HG03457 (cell line): ENCODE measurements at regions not wholly inside any gene's neighbourhood (a gene's known extent, or its start where the extent isn't known, plus 50 kb on each side); places are given as distances from the start of the nearest gene placed in this dataset.

Experiments used
- ATAC-seq: cut with Tn5 transposase; IDR thresholded peaks from one replicate; pipeline ENCODE4 v1.9.1; 2021; ENCODE audit warnings: moderate number of reproducible peaks; ENCODE audit not compliant: unreplicated experiment

DNA sequence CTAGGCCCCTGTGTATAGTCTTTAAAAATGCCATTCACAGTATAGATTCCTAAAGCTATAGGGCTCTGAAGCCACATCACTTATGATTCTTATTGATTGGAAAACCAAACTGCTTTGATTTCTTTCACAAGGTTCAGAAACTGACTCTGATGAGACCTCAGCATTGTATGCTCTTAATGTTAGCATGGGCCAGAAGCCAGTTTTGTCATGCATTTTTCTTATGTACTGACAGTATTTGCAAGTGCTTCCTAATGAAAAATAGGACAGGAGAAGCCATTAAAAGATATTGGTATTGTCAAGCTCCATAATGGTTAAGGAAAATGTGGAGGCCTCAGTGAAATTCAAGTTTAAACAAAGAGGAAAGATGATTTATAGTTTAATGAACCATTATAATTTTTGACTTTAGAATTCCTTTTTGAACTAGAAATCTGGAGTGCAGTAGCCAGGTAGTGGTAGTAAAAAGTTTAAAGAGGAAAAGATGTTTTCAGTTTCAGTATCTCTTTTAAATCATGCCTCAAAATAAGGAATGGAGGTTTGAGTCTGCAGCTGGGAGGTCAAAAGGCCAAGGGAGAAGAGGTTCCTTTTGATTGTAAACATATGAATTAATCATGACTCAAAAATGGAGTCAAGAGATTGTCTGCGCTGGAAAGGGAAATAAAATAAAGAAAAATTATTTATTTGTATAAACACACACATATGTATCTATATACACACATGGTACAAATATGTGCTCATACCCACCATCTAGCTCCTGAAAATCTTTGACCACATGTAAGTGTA is 388.1 kb upstream of the PRICKLE1 start:
- ATAC-seq, result no peak

DNA sequence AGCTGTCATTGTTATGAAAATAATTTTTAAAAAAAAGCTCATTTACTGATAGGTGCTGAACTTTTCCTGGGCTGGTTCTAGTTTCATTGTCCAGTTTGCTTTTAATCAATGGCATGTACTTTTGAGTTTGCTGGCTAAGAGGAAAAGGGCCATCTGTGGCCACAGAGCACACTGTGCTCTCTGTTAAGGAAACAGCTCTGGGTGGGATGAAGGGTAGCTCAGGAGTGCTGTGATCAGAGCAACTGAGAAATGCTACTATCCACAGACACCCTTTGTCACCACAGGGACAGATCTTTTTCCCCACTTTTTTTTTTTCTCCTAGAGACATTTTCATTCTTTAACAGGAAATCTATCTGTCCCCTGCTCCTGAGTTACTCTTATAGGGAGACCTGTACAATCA is 387.1 kb upstream of the PRICKLE1 start:
- ATAC-seq, result no peak

DNA sequence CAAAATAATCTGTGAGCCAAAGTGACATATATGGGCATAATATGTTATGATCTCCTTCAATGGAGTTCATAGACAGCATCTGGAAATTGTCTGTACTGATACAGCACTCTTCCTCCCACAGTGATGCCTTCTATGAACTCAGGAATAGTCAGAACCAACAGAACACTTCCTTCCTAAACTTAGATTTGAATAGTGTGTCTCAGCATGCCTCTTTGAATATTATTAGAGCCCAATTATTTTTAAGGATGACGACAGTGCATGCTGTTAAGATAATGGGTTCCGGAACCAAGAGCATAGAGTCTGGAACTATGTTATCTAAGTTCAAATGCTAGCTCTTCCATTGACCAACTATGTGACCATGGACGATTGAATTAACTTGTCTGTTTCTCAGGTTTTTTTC is 386.6 kb upstream of the PRICKLE1 start:
- ATAC-seq, result no peak

DNA sequence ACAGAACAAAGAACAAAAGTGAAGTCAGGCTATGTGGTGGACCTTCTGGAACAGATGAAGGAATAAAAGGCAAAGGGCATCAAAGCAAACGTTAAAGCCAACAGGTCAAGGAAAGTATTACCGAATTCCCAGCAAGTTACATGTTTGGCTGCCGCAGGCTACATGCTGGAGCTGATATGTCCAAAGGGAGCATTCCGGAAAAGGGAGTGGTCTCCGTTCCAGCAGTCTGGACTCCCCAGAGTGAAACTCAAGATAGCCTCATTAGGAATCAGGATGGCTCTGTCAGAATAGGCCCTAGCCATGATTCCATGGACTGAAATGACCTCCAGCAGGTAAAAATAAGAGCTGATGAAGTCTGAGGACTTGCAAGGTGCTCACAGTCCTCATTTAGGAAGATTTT is 379.8 kb upstream of the PRICKLE1 start:
- ATAC-seq, result no peak

DNA sequence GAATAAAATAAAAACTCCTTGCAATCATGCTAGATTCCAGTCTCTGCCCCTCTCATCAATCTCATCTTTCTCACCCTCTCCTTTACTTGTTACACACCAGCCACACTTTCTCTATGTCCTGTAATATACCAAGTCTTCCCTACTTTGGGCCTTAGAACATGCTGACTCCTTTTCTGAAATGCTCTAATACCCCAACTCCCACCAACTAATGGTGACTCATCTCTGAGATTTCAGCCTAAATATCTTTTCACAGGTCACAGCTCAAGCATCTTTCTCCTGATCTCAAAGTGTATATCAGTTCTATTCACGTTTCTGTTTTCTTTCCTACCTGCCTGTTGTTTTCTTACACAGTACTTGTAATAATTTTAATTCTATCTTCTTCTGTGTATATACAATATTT is 378.9 kb upstream of the PRICKLE1 start:
- ATAC-seq, result no peak

DNA sequence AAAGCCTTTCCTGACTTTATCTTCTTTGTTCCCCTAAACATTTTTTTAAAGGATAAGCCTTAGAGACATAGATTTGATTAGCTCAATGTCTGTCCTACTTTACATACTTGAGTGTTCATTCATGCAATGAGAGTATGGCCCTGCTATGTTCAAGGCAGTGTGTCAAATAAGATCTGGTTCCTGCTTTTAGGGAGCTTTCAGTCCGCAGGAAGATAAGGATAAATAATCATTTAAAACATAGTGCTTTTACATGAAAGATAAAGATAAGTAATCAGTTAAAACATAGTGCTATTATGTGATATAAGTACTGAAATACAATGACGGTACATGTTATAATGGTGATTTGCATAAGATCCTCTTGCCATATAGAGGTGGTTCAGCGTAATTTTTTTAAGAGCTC is 378.3 kb upstream of the PRICKLE1 start:
- no peak for ATAC-seq

DNA sequence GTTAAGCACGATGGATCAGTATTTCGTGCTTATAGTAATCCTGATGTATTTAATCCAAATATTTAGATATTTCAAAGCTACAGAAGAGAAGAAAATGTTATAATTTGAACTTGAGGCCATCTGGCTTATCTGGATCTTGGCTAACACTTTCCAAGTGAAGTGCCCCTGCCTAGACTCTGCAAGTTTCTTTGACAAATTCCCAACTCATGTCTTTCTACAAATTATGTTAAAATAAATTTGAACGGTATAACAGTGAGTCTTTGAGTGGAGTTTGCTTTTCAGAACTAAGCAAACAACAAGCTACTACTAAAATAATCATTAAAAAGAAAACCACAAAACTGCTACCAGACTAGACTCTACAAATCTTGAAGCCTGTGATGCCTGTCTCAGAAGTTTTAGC is 374.4 kb upstream of the PRICKLE1 start:
- no peak for ATAC-seq

DNA sequence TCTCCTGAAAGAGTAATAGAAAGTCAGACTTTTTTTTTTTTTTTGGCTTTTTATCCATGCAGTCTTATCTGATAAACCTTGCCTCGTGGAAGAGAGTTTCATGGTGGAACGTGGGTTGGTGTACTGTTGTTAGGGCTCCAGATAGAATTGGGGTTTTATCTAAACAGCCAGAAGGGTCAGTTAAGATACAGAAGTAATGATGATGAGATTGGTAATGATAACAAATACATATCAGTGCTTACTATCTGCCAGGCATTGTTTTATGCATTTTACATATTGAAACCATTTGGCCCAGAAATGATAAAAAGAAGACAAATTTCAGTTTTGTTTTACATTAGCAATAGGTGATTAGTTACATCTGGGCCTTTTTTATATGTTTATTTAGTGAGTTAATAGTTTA is 372.8 kb upstream of the PRICKLE1 start:
- no peak for ATAC-seq

DNA sequence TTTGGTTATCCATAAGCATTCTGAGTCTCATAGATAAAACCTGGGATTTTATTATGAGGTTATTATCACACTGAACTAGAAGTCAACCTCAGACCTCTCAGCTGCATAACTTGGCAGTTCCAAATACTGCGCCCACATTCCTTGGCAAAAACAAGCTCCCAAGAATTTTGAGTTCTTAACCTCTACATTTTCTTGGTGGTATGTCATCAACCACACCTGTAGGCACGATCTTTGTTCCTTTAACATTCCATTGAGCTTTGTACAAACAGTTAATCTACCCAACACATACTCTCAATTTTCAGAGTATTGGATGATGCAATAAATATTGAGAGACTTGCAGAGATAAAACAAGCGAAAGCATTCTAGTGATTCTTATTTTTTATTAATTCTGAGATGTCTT is 371.8 kb upstream of the PRICKLE1 start:
- no peak for ATAC-seq

DNA sequence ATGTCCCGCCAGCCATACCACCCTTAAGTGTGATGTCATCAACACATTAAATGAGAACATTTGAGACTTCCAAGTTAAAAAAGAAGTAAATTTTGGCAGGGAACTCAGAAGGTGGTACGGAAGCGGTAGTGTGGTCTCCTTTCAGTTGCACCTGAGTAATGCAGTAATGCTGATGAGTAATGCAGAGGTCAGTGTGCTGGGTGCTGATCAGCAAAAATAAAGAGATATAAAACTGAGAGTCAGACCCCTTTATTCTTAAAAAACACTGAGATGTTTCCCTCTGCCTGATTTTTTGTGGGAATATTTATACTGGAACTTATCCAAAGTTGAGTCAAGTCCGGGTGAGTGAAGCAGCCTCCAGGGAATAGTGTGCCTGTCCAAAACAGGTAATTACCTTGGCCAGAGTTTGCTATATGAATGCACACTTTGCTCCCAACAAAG is 370.6 kb upstream of the PRICKLE1 start:
- no peak for ATAC-seq

DNA sequence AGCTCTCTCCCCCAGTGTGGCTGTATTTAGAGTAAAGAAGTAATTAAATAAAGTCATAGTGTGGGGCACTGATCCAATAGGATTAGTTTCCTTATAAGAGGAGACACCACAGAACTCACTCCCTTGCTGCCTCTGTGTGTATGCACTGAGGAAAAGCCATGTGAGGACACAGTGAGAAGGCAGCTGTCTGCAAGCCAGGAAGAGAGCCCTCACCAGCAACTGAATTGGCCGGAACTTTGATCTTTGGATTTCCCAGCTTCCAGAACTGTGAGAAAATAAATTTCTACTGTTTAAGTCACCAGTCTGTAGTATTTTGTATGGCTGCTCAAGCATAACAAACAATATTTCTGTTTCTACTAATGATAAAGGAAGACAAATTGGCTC is 368.7 kb upstream of the PRICKLE1 start:
- ATAC-seq, result no peak

DNA sequence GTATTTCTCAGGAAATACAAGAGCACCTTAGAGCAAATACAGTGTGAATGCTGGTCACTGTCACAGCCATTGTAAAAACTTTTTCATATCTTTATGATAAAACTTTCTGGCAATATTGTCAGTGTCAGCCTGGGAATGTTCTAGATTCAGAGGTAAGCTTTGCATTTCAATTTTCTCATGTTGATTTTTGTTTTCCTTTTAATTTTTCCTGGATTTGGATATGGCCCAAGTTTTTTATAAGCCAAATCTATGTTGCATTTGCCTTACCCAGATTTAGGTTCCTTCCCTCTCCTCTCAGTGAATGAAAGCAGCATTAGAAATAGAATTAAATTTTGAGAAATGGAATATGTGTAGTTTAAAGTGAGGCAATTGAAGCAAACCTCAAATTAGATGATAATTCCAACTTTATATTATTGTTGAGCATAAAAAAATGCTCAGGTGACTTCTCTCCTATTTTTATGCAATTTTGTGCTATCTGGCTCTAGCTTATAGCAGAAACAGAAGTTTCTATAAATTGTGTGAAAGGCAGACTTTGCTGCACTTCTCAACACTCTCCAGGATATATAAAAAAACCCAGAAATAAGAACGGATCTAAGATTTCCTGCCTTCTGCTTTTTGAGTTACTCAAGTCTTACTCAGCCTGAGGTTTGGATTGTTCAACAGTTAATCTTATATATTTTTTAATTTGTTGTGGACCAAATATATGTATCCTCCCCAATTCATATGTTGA is 368.2 kb upstream of the PRICKLE1 start:
- ATAC-seq, result no peak

DNA sequence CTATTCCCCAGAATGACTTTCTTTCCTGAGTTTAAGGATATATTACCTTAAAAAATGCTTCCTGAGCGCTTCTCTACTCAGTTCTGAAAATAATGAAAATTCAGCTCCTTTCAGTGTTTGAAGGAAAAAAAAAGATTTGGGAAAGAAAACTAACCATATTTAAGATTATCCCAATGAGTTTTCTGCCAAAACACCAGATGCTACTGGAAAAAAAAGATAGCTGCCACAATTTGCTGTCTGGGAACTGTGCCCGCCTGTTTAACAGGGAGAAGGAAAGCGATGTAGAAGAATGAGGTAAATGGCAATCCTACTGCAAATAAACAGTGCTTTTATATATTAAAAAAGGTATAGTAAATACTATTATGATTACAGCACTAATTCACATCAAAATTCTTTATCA is 367.6 kb upstream of the PRICKLE1 start:
- ATAC-seq, result no peak

DNA sequence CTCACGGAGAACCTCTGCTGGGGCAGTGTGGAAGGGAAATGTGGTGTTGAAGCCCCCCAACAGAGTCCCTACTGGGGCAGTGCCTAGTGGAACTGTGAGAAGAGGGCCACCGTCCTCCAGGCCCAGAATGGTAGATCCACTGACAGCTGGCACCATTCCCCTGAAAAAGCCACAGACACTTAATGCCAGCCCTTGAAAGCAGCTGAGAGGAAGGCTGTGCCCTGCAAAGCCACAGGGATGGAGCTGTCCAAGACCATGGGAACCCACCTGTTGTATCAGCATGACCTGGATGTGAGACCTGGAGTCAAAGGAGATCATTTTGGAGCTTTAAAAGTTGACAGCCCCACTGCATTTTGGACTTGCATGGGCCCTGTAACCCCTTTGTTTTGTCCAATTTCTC is 363.5 kb upstream of the PRICKLE1 start:
- no peak for ATAC-seq

DNA sequence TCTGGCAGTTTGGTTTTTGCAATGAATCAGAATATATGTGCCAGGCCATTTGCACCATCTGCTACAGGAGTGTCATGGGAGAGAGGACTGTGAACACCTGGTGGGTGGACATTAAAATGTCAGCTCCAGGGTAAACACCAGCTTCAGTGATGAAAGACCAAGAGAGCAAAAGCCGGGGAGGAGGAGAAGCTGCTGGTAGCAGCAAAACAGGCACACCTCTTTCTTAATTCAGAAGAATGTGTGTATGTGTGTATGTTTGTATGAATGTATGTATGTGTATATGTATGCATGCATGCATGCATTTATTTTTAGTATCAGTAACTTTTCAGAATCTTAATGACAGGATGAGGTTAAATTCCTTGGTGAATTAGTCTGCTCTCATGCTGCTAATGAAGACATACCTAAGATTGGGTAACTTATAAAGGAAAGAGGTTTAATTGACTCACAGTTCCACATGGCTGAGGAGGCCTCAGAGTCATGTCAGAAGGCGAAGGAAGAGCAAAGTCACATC is 357.4 kb upstream of the PRICKLE1 start:
- no peak for ATAC-seq

DNA sequence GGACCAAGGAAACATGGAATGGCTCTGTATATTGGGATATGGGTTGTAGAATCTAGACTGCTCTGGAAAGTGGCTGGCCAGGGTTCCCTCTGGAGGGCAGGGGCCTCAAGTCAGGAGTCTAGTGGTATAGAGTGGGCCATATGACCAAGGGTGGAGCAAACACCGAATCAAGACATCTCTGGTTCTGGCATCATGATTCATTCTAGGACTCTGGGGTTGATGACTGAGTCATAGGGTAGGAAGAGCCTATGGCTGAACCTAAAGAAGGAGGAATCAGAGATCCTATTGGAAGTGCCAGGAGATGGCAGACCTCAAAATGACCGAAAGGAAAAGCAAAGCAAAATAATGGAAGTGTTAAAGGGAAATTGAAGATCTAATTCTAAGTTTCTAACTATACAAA is 356.4 kb upstream of the PRICKLE1 start:
- ATAC-seq, result no peak

DNA sequence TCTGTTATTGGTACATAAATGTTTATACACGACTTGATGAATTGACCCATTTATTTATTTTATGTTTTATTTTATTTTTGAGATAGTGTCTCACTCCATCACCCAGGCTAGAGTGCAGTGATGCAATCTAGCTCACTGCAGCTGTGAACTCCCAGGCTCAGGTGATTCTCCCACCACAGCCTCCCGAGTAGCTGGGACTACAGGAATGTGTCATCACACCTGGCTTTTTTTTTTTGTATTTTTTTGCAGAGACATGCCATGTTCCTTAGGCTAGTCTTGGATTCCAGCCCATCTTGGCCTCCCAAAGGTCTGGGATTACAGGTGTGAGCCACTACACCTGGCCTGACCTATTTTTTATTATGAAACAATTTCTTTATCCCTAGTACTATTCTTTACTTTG is 355.0 kb upstream of the PRICKLE1 start:
- no peak for ATAC-seq

DNA sequence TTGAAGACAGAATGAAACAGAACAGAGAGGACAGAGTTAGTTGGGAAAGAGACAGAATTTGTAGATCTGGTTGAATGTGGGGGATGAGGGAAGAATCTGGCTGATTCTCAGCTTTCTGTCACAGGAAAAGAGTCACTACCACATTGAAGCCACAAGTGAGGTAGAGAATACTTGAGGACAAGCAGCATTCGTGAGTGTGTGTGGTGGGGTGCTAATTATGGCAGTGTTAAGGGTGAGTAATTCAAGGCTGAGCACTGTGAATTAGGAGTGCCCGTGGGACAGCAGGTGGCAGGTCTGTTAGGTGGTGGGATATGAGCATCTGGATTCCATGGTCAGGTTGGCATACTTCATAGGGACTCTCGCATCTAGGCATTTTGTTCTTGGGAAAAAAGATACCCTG is 347.4 kb upstream of the PRICKLE1 start:
- no peak for ATAC-seq

DNA sequence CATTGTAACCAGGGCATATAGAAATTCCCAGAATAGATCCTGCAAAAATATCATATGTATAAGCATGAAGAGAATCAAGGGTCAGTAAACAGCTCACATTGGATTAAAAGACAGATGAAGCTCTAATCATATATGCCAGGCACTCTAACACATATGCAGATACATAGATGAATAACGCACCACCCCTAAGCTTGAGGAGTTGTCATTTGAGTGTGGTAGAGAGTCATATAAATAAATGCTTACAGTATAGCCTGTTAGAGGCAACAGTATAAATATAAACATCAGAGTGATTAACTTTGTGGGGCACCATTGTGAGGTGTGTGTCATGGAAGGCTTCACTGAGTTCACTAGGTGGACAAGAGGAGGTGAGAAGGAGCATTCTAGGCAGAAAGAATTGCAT is 346.7 kb upstream of the PRICKLE1 start:
- ATAC-seq, result no peak

DNA sequence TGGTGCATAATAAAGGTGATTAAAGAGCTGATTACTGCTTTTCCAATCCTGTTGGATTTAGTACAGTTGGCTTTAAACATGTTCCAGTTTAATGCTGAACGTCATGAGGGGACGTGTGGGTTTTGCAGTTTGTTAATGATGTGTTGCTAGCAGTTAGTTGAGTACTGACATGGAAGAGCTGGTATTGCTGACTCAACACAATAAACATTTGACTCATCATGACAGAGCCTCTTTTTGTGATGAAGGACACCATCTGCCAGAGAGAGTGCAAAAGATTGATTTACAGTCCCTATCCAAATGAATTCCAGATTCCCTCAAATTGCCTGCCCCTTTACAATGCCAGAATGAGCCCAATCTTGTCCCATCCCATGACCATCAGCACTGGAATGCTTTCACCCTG is 346.2 kb upstream of the PRICKLE1 start:
- ATAC-seq, result no peak

DNA sequence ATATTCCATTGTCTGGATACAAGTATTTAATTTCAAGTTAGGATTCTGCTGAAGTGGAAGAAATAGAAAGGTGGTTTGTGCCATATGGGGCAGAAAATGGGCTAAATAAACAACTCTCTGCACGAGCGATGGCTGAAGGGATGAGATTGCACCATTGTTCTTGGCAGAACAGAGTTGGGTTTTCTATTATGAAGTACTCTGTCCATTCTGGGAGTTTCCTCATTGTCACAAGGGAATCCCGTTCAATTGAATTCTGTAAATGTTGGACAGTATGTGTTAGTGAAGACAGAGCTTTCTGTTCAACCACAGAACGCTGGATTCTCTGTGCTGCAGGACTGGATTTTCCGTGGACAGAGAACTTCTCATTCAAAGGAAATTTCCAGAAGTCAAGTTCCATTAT is 345.5 kb upstream of the PRICKLE1 start:
- ATAC-seq, result no peak

DNA sequence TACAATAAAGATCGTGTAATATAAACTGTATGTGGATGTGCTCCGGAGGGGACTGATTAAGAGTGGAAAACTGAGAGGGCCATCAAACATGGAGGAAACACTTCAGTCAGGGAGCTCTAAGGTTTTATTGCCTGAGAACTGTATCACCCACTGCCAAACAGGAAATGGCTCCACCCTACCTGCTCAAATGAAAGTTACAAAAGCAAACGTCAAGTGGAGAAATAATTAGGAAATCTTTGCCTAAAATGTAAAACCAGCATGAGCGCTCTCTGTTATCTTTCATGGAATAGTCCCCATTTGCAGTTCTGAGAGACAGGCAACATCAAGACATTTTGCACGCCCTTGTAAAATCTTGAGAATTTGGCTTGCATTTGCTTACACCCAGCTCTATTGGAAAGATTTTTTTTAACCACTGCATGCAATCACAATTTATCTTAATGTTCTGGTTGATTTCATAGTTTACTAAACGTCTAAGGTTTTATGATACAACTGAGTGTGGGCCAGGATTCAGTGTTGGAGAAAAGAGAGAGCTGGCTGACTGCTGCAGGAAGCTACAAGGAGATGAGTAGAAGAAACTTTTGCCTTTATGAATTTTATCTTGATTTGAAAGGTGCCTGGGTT is 344.0 kb upstream of the PRICKLE1 start:
- no peak for ATAC-seq
